GM18858 (cell line): ENCODE measurements at regions not wholly inside any gene's neighbourhood (a gene's known extent, or its start where the extent isn't known, plus 50 kb on each side); places are given as distances from the start of the nearest gene placed in this dataset.

ENCODE experiments used
- ATAC-seq: cut with Tn5 transposase; IDR thresholded peaks from one replicate; pipeline ENCODE4 v1.9.1; 2021; ENCODE audit not compliant: unreplicated experiment

GRCh38 chr6:126419901-126420300, 80.0 kb downstream of the CENPW start:
- no peak for ATAC-seq

- no peak for ATAC-seq
Measured at GRCh38 chr6:126422912-126423311, 83.0 kb downstream of the CENPW start.

GRCh38 chr6:126427713-126428112, 87.8 kb downstream of the CENPW start:
- ATAC-seq = no peak

- no peak for ATAC-seq
Measured at GRCh38 chr6:126429866-126430265, 90.0 kb downstream of the CENPW start.

DNA sequence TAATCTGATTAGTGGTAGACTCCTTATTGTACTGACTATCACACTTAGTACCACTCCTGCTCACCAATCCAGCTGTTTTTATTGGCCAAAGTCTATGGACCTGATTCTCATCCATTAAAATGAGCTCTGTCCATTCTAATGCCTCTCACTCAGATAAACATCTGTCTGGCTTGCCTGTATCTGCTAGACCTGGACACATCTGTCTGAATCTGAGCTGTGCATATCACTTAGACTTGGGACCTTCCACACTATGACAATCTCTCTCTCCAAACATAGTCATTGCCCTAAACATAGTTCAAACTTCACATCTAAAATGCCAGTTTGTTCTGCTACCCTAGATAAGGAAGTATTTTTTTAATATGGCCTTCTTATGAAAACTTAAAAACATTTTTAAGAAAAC, 92.6 kb downstream of the CENPW start:
- no peak for ATAC-seq

DNA sequence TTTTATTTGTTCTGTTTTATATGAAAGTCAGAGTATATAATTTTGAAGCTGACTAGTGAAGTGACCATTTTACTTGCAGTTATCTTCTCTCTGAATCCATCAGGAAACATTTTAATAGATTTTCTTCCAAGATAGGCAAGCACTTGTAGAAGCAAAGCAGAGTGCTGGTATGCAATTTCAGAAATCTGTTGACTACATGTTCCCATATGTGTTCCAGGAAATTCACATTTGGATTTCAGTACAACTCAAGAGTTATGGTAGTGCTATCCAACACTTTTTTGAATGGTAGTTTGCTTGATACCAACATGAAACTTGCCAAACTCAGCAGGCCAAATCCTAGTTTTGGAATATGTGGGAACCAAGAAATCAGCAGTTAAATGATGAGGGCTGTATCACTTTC, 94.0 kb downstream of the CENPW start:
- no peak for ATAC-seq

DNA sequence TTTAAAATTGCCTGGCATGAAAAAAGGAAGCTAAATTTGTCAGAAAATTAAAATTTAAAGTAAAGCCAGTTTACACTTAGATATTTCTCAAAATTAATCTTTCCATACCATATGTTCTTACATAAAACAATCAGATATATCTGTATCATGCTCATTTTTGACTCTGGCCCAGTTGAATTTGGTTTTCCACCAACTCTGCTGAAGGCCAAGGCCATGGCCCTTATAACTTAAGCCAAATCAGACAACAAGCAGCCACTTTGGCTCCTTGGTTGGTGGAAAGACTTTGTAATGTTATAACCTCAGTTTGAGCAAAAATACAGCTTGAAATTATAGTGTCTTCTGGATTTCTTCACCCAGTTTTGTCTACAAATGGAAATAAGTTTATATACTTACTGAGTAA, 97.3 kb downstream of the CENPW start:
- ATAC-seq = no peak

GRCh38 chr6:126439040-126439439, 99.1 kb downstream of the CENPW start:
- no peak for ATAC-seq

DNA sequence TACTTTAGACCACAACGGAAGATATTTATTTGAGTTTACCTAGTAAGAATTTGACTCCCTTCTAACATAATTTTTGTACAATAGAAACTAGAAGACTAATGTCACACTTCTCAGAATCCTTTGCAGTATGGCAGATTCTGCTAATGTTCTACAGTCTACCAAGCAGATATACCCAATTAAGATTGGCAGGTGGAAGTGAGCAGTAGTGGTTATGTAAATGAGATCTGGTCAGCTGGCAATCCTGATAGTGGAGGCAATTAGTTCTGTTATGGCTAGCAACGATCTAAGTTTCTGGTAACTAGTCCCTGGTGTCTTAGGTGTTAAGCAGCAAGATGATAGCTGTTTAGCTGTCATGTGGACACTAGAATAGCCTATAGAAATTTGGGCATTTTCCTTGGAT, 101.0 kb downstream of the CENPW start:
- ATAC-seq = no peak

GRCh38 chr6:126444659-126445273, 104.9 kb downstream of the CENPW start:
- ATAC-seq = no peak

- no peak for ATAC-seq
Measured at GRCh38 chr6:126446248-126446647, 106.3 kb downstream of the CENPW start.

DNA sequence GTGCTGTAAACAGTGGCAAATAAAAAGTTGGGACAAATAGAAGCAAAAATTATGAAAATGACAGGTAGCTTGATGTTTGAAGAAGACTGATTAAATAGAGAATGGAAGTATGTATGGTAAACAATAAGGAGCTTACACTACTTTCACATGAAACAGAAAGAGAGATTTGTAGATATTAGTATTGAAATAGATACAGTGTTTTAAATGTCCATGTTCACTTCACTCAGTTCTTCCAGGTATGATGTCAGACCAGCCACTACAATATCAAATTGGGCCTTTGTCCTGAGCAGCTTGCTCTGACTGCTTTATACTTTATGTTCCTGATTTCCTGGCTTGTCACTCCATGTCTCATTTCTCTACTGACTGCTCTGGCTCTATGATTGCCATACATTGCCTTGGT, 107.5 kb downstream of the CENPW start:
- ATAC-seq = no peak

- ATAC-seq = no peak
Measured at GRCh38 chr6:126461045-126461444, 121.1 kb downstream of the CENPW start.

DNA sequence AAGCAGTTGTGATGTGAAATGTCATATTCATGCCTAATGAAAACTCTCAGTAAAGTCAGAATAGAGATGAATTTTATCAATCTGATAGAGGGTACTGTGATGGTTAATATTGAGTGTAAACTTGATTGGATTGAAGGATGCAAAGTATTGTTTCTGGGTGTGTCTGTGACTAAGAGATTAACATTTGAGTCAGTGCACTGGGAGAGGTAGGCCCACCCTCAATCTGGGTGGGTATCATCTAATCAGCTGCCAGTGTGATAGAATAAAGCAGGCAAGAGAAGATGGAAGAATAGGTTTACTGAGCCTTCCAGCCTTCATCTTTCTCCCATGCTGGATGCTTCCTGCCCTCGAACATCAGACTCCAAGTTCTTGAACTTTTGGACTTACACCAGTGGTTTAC, 124.3 kb downstream of the CENPW start:
- no peak for ATAC-seq

DNA sequence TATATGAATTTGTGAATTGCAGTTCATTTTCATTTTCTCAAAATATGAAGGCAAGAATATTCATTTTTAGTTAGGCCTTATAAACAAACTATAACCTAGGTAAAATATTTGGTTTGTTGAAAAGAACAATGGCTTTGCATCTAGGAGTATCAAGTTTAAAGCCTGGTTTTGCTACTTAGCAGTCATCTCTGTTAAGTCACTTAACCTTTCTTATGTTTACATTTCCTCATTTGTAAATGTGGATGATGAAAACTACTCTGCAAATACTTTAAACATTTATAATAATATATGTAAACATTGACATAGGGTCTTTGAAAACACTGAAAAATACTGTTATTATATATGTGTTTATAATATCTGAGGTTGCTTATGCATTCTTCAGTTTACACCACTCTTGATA, 135.5 kb downstream of the CENPW start:
- no peak for ATAC-seq

GRCh38 chr6:126477678-126478077, 137.8 kb downstream of the CENPW start:
- ATAC-seq = peak; percentile 78

DNA sequence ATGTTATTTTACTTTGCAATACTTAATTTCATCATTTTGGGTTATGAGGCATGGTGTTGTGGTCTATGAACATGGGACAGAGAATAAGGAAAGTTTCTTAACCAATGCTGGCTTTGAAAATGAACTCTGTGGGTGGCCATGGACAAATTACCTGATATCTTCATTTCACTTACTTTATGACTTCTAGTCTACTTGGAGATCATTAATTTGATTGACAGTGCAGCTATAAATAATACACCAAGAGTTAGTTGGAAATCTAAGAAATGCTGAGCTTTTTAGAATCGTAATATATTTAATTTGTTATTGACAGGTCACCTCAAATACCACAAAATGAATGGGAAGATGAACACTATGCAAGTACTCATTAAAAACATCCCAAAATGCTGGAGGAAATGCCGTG, 140.4 kb downstream of the CENPW start:
- ATAC-seq = no peak

DNA sequence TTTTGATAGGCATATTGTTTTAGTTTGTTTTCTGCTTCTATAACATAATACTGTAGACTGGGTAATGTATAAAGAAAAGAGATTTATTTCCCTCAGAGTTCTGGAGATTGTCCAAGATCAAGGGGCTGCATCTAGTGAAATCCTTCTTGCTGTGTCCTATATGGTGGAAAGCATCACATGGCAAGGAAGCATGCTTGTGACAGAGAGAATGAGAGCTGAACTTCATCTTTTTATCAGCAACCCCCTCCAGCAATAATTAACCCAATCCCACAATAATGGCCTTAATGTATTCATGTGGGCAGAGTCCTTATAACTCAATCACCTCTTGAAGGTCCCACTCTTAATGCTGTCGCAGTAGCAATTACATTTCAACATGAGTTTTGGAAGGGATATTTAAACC, 141.4 kb downstream of the CENPW start:
- no peak for ATAC-seq

DNA sequence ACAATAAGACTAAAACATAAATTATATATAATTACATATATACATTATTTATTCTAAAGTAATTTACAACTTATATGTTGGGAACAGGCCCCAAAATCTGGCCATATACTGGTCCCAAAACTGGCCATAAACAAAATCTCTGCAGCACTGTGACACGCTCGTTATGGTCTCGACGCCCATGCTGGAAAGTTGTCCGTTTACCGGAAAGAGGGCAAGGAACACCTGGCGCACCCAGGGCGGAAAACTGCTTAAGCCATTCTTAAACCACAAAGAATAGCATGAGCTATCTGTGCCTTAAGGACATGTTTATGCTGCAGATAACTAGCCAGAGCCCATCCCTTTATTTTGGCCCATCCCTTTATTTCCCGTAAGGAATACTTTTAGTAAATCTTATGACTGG, 164.9 kb downstream of the CENPW start:
- no peak for ATAC-seq

GRCh38 chr6:126513198-126513597, 173.3 kb downstream of the CENPW start:
- ATAC-seq = no peak

DNA sequence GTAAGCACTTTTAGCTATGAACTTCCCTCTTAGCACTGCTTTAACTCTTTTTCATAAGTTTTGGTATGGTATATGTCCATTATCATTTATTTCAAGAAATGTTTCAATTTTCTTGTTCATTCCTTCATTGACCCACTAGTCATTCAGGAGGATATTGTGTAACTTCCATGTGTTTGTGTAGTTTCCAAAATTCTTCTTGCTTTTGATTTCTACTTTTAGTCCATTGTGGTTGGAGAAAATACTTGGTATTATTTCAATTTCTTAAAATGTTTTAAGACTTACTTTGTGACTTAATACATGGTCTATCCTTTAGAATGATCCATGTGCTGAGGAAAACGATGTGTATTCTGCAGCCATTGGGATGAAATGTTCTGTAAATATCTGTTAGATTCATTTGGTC, 176.5 kb downstream of the CENPW start:
- ATAC-seq = no peak

DNA sequence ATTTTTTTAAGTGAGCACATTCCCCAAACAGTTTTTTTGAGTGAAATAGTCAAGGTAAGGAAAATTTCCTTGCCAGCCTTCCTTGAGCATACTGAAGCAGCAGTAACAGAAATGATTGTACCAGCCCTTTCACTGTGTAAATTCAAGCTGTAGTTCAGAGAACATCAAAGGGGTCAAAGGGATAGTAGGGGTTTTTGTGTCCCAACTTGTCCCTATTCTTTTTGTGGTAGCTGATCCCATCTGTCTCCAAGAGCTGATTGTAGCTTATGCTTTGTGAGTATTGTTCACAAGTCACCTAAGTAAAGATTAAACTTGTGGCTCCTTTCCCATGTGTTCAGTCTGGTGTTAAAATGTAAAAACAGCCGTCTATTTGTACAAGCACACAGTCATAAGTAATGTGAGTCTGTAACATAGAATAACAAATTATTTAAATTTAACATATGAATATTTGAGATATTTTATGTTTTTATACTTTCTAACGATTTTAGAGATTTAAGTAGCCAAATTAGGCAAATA, 185.0 kb downstream of the CENPW start:
- ATAC-seq = no peak

DNA sequence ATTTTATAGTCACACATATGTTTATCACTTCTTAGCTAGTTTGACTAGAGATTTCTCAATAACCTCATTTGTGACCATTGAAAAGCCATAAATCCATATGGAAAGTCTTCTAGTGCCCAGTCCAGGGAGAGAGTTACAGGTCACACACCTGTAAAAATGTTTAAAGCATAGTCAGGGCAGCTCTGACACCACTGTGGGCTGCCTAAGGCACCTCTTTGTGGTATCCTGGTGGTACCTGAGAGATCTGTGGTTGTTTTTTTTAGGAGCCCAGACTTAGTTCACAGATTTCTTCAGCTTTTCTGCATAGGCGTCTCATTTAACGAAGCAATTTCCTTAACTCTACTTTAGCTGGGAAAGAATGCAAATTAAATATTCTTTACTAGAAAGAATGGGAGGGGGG, 186.6 kb downstream of the CENPW start:
- no peak for ATAC-seq
